ENCODE measurements at regions not wholly inside any gene's neighbourhood (a gene's known extent, or its start where the extent isn't known, plus 50 kb on each side); places are given as distances from the start of the nearest gene placed in this dataset.

DNA sequence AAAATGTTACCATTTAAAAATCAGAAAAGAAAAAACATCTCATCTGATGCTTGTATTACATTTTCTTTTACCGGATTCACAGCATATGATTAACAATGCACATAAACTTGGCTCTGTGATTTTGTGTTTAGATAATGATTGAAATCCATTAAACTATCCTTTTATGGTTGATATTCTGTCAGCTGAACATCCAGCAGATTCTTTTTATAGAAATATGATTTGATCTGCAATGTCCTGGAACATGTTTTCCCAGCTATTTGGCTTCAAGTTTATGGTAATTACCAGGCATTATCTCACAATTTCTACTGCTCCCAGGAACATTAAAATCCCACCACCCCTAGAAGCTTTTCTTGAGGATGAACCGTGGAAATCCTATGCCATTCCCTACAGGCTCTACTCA is 205.7 kb upstream of the TET2 start:
- DNase-seq (ENCODE audit: low read depth, low spot score) (no peak), FAIRE-seq (no peak), ATAC-seq (no peak)
- Histone ChIP-seq H3K27me3 (replicated peaks in 1 of 2; ENCODE audit: control insufficient read depth in 2 of 2, insufficient read depth in 2 of 2, low read length in 1 of 2) (no peaks in the 10 kb centered on the region), H4K20me1 (ENCODE audit: control insufficient read depth, insufficient read depth) (no peaks in the 10 kb centered on the region), H3K4me3 (no peak overlapping the region), H3K4me2 (ENCODE audit: control insufficient read depth, insufficient read depth) (no peak overlapping the region), H3K27ac (ENCODE audit: control insufficient read depth, insufficient read depth) (no peak overlapping the region), H3K79me2 (ENCODE audit: control insufficient read depth, insufficient read depth, low read length) (no peaks in the 10 kb centered on the region), H3K9ac (ENCODE audit: control insufficient read depth, insufficient read depth, low read length) (no peak overlapping the region), H3K4me1 (ENCODE audit: control insufficient read depth, insufficient read depth, low read length) (no peaks in the 10 kb centered on the region), H3K36me3 (ENCODE audit: control insufficient read depth in 2 of 2, insufficient read depth in 2 of 2, low read length in 1 of 2) (no peaks in the 10 kb centered on the region), H3K9me3 (replicated peaks; ENCODE audit: control insufficient read depth, insufficient read depth, low read length) (peaks cover 6% of the 10 kb centered on the region), H2AFZ (ENCODE audit: control insufficient read depth, low read depth, low read length) (no peak overlapping the region)
- POLR2A ChIA-PET, result no interaction called here
- intact Hi-C loops (cut with micrococcal nuclease; ENCODE audit: unreplicated experiment) (no loop called here), in situ Hi-C loops (cut with MboI) (no loop called here)
- RAD21 ChIA-PET (ENCODE audit: unreplicated experiment), result interaction anchor here (2.0 kb wide), 1 partner anchor 25 kb away, joined by 5 read pairs; no protein-coding TSS in a partner anchor
- SMC1A ChIA-PET (ENCODE audit: uncharacterized antibody, unreplicated experiment), result interaction anchor here (0.6 to 3.3 kb wide), 4 partner anchors 11 to 364 kb away, joined by 3 to 14 read pairs (median 3); no protein-coding TSS in a partner anchor
- no TSS peak for BruUV-seq (replicated peaks)
- CTCF ChIA-PET, result interaction anchor here (0.7 to 1.5 kb wide), 2 partner anchors 9 to 13 kb away, joined by 4 read pairs; no protein-coding TSS in a partner anchor
- WGBS (ENCODE audit: insufficient coverage, insufficient replicate concordance, low lambda C conversion rate, missing lambda C conversion rate), result 100% methylated on average over 2 of the region's 2 CpGs
- TF ChIP-seq, protein P1, sequence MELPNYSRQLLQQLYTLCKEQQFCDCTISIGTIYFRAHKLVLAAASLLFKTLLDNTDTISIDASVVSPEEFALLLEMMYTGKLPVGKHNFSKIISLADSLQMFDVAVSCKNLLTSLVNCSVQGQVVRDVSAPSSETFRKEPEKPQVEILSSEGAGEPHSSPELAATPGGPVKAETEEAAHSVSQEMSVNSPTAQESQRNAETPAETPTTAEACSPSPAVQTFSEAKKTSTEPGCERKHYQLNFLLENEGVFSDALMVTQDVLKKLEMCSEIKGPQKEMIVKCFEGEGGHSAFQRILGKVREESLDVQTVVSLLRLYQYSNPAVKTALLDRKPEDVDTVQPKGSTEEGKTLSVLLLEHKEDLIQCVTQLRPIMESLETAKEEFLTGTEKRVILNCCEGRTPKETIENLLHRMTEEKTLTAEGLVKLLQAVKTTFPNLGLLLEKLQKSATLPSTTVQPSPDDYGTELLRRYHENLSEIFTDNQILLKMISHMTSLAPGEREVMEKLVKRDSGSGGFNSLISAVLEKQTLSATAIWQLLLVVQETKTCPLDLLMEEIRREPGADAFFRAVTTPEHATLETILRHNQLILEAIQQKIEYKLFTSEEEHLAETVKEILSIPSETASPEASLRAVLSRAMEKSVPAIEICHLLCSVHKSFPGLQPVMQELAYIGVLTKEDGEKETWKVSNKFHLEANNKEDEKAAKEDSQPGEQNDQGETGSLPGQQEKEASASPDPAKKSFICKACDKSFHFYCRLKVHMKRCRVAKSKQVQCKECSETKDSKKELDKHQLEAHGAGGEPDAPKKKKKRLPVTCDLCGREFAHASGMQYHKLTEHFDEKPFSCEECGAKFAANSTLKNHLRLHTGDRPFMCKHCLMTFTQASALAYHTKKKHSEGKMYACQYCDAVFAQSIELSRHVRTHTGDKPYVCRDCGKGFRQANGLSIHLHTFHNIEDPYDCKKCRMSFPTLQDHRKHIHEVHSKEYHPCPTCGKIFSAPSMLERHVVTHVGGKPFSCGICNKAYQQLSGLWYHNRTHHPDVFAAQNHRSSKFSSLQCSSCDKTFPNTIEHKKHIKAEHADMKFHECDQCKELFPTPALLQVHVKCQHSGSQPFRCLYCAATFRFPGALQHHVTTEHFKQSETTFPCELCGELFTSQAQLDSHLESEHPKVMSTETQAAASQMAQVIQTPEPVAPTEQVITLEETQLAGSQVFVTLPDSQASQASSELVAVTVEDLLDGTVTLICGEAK (IDR thresholded peaks at IDR 0.05; ENCODE audit: borderline replicate concordance), result no peak
- no peak for TF ChIP-seq CREB1 (IDR thresholded peaks at IDR 0.05; ENCODE audit: low read depth)
- no peak for TF ChIP-seq BMI1 (IDR thresholded peaks at IDR 0.05; ENCODE audit: borderline replicate concordance)
- TF ChIP-seq, protein P2, sequence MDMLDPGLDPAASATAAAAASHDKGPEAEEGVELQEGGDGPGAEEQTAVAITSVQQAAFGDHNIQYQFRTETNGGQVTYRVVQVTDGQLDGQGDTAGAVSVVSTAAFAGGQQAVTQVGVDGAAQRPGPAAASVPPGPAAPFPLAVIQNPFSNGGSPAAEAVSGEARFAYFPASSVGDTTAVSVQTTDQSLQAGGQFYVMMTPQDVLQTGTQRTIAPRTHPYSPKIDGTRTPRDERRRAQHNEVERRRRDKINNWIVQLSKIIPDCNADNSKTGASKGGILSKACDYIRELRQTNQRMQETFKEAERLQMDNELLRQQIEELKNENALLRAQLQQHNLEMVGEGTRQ (IDR thresholded peaks at IDR 0.05; ENCODE audit: borderline replicate concordance, low read depth, low read length), result no peak
- TF ChIP-seq FOS (IDR thresholded peaks at IDR 0.05; ENCODE audit: borderline replicate concordance, extremely low read depth, insufficient read length), result no peak
- TF ChIP-seq ZNF24 (IDR thresholded peaks at IDR 0.05), result no peak
- no peak for TF ChIP-seq ZNF274 (IDR thresholded peaks at IDR 0.05; ENCODE audit: insufficient read depth, insufficient read length)
- no peak for TF ChIP-seq DPF2 (IDR thresholded peaks at IDR 0.05)
- no peak for TF ChIP-seq EED (IDR thresholded peaks at IDR 0.05; ENCODE audit: low read depth)
- TF ChIP-seq, protein P3, sequence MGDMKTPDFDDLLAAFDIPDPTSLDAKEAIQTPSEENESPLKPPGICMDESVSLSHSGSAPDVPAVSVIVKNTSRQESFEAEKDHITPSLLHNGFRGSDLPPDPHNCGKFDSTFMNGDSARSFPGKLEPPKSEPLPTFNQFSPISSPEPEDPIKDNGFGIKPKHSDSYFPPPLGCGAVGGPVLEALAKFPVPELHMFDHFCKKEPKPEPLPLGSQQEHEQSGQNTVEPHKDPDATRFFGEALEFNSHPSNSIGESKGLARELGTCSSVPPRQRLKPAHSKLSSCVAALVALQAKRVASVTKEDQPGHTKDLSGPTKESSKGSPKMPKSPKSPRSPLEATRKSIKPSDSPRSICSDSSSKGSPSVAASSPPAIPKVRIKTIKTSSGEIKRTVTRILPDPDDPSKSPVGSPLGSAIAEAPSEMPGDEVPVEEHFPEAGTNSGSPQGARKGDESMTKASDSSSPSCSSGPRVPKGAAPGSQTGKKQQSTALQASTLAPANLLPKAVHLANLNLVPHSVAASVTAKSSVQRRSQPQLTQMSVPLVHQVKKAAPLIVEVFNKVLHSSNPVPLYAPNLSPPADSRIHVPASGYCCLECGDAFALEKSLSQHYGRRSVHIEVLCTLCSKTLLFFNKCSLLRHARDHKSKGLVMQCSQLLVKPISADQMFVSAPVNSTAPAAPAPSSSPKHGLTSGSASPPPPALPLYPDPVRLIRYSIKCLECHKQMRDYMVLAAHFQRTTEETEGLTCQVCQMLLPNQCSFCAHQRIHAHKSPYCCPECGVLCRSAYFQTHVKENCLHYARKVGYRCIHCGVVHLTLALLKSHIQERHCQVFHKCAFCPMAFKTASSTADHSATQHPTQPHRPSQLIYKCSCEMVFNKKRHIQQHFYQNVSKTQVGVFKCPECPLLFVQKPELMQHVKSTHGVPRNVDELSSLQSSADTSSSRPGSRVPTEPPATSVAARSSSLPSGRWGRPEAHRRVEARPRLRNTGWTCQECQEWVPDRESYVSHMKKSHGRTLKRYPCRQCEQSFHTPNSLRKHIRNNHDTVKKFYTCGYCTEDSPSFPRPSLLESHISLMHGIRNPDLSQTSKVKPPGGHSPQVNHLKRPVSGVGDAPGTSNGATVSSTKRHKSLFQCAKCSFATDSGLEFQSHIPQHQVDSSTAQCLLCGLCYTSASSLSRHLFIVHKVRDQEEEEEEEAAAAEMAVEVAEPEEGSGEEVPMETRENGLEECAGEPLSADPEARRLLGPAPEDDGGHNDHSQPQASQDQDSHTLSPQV (IDR thresholded peaks at IDR 0.05), result no peak
- no peak for TF ChIP-seq STAT1 (conservative IDR thresholded peaks at IDR 0.05)
- no peak for TF ChIP-seq MTA3 (IDR thresholded peaks at IDR 0.05; ENCODE audit: borderline replicate concordance, low read length)
- no peak for TF ChIP-seq JUNB (IDR thresholded peaks at IDR 0.05)
- no peak for TF ChIP-seq JUND (IDR thresholded peaks at IDR 0.05; ENCODE audit: low read depth, low read length)
- no peak for TF ChIP-seq ASH2L (IDR thresholded peaks at IDR 0.05; ENCODE audit: borderline replicate concordance, low read depth)
- TF ChIP-seq ZBED1 (IDR thresholded peaks at IDR 0.05; ENCODE audit: borderline replicate concordance), result no peak
- TF ChIP-seq SIX5 (IDR thresholded peaks at IDR 0.05; ENCODE audit: low read depth, low read length, severe bottlenecking), result no peak
- no peak for TF ChIP-seq POU2F2 (IDR thresholded peaks at IDR 0.05; ENCODE audit: borderline replicate concordance, low read depth, low read length)
- no peak for TF ChIP-seq NR2F1 (conservative IDR thresholded peaks at IDR 0.05)

Data from GM12878 (cell line).